GM19395 (cell line): ENCODE measurements at regions not wholly inside any gene's neighbourhood (a gene's known extent, or its start where the extent isn't known, plus 50 kb on each side); places are given as distances from the start of the nearest gene placed in this dataset.

ENCODE experiments used
- ATAC-seq: cut with Tn5 transposase; IDR thresholded peaks from one replicate; pipeline ENCODE4 v1.9.1; 2021; ENCODE audit warnings: mild to moderate bottlenecking, moderate library complexity; ENCODE audit not compliant: unreplicated experiment

DNA sequence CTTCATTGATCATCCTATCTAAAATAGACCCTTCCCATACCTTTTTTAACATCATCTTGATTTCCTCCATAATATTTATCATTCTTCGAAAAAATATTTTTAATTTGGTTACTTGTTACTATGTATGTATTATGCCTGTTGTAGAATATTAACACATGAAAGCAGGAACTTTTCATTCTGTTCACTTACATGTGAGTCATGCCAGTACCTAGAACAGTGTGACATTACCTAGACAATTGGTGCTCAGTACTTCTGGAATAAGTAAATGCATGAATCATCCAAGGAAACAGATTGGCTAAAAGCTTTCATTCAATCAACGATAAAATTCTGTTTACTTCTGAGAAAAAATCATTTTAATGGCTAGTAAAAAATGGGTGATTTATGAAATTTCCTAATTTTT, 76.4 kb downstream of the CXXC4 start:
- no peak for ATAC-seq

DNA sequence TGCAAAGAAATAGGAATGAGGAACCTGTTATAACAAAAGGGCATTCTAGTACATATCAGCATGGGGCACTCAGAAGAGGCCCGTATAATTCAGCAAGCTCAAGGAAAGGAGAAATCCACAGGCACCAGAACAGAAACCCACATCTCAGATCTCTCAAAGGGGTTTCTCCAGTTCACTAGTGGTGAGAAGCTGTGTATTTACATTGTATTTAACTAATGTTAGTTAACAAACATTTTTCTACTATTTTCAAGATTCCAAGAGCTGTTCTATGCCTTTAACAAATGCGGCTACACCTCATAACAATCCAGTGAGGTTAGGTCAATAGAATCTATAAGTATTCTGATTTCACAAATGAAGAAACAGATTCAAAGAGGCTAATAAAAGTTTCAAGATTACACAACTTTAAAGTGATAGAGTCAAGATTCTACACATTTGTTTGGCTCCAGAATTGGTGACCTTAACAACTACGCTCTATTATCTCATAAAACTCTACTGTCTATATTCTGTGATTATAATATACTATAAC, 77.3 kb downstream of the CXXC4 start:
- ATAC-seq, result no peak

DNA sequence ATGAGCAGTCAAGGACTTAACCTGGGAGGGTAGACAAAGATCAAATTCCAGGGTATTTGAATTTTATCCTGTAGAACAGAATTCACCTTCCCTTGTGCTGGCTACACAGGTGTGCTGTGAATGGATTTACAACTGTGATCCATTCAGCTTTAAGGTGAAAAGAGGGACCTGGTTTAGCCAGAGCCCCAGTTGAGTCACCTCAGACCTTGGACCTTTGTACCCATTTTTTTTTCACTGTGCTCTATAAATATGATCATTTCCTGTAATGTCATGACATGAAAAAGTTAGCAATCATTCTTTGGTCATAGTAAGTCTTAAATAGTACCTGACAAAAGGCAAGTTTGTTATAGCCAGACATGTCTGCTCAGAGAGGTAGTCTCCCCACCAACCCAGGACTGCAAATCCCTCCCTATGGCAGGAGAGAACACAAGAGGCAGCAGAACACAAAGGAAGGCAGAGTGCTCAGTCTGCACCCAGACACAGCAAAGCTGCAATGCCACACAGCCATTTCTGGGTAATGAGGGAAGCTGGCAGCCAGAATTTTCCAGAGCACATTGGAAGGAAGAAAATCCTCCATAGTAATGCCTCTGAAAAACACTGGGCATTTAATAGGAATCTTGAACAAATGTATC, 77.9 kb downstream of the CXXC4 start:
- ATAC-seq, result no peak

DNA sequence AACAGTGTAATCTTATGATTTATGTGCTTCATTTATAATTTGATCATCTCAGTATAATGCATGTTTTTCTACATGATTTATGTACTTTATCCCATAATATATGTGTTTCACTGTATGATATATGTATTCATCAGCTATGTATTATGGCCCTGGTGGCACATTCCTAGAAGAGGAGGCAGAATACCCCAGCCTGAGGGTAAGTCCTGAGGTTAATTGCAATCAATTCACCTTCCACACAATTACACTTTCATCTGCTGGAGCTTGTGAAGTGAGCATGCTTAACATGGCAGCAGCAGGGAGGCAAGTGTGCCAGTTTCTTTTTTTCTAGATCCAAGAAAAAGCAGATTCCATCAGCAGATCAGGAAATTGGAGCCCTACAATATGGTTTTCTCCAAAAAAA, 81.2 kb downstream of the CXXC4 start:
- ATAC-seq, result no peak

DNA sequence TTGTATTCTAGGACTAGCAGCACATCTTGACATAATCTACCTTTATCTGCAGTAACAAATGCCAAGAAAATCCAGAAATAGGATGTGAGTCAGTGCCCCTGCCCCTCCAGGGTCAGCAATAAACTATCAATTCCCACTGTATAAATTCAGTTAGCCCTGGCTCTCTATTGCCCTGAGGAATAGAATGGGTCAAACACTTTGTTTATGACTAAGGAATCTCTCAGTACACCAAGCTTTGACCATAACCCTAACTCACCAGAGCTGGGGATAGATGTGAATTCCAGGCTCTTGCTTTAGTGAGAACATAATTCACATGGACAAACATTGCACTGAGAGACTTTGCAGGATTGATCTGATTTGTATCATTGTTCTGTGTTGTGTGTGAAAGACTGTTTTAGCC, 82.3 kb downstream of the CXXC4 start:
- no peak for ATAC-seq

DNA sequence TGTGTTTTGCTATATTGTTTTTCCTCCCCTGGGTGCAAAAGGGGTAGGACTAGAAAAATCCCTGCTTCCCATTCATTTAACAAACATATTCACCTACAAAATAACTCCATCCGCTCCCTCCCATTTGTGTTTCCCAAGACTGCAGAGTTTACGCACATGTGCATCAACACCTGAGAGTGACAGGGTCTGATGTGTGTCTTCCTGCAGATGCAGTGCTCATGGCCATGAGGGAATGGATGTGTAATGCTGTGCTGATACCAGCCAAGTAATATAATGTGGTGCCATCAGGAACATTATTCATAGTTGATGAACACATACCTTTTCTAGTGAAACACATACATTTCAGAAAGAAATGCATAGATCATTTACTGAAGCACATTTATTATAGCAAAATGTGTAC, 83.2 kb downstream of the CXXC4 start:
- no peak for ATAC-seq

DNA sequence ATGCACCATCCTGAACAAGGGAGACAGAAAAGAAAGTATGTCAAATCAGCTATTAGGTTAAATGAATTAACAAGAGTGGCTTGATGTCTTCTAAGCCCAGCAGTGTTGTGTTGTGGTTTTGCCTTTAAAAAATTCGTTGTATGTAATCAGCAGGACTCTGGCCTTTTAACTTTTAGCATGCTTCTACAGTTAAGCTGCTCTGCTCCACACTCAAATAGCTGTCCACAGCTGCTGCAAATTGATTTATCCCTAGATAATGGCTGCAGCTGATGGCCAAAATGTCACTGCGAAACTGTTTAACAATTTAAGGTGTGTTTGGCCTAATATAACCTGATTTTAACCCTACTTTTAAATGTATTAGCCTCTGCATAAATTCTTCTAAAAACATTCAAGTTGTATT, 85.8 kb downstream of the CXXC4 start:
- ATAC-seq, result no peak

DNA sequence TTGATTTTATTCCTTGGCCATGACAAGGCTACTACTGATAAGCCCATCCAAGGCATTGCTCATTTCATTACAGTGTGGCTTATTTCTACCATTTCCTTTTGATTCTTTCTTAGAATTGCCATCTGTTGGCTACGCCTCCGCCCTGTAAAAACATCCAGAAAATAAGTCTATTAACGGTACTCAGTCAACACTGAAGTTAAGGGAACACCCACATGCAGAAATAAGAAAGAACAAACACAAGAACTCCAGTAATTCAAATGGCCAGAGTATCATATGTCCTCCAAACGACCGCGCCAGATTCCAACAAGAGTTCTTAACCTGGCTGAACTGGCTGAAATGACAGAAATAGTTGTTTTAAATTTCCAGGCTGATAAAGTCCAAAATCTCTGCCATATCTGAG, 90.3 kb downstream of the CXXC4 start:
- no peak for ATAC-seq

DNA sequence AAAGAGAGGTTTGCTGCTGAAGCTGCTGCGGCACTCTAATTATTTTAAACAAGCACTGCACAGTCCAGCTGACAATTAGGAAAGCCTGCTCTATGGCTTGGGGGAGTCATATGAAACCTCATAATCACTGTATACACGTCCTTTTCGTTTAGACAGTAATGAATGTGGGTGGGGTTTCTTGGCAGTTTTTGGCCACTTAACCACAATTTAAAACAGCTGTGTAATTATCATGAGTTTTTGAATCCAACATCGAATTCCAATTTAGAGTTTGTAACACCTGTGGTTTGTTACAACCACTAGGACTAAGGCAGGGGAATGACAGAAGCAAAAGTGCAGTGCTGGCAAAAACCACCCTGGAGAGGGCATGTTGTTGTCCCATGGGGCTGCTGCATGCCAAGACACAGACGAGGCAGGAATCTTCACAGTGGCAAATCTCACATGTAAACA, 99.5 kb downstream of the CXXC4 start:
- ATAC-seq, result no peak

DNA sequence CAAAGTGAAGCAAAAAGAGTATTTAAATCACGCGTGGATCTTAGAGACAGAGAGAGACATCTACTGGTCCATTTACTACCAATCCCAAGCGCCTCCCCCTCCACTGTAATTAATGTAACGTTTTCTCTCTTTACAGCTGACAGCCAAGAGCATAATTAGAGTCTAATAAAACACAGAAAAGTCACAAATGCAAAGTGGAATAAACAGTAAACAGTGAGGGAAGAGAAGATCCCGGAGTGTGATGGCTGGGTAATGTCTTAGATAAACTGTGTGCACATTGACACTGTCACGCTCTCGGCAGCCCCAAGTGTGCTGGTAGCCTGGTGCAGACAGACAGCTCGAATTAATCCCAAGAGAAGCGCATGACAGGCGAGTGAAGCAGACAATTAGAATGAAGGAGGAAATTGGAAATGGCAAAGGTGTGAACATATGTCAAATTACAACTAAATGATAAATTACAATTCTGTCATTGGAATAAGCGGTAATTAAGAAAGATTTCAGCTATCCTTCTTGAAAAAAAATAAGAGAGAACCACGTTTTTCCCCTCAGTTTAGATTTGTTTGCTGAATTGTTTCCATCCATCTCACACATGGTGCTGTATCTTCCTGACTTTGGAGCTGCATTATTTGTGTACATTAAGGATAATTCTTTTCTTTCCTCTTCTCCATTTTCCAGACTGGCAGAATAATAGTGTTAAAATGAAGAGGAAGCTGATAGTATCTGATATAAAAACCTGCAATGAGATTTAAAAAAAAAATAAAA, 100.1 kb downstream of the CXXC4 start:
- no peak for ATAC-seq

DNA sequence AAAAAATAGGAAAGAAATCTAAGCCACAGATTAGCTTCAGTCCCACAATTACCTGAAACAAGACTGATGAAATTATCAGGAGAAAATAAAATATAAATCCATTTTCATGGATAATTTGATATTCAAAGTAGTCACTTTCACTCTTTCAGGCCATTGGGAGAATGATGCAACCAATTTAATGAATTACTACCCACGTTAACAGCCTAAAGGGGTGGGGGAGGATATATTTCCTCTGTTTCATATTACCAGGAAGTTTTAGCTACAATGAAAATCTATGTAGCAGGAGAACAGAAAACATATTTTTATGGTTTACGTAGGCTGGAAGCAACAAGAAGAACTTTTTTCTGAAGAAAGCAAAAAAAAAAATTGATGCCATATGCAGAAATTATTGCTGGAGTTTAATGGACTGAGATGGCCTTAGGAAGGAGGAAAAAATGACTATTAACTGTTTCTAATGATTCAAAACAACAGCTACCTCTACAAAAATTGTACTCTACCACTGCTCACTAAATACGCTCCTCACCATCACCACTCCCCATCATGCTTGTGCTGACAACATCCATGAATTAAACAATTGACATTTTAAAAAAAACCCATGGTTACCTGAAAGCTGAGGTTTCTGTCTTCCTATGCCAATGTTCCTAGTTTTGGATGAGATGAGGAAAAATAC, 100.9 kb downstream of the CXXC4 start:
- no peak for ATAC-seq

DNA sequence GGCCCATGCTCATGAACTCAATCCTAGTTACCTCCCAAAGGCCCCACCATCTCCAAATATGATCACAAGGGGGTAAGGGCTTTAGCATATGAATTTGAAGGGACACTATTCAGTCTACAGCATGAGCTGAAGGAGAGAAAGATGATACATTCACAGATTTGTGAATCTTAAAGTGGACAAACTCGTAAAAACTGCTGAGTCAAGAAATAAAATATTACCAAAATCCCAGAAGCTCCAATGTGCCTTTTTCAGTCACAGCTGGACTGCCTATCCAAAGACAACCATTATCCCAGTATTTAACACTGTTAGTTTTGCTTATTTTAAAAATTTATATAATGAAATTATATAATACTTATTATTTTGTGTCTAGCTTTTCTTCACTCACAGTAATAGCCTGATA, 109.0 kb downstream of the CXXC4 start:
- ATAC-seq, result no peak

DNA sequence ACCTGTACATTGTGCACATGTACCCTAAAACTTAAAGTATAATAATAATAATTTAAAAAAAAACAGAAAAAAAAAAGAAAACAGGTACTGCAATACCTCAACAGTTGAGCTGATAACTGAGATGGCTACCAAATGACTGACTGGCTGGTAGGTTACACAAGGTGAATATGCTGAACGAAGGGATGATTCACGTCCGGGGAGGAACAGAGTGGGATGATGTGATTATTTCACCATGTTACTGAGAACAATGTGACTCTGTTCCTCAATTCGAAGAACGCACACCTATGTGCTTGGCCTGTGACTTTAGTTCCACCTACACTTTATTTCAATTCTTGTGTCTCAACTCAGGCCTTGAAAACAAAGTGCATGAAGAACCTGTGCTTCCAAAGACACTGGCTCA, 111.7 kb downstream of the CXXC4 start:
- no peak for ATAC-seq

DNA sequence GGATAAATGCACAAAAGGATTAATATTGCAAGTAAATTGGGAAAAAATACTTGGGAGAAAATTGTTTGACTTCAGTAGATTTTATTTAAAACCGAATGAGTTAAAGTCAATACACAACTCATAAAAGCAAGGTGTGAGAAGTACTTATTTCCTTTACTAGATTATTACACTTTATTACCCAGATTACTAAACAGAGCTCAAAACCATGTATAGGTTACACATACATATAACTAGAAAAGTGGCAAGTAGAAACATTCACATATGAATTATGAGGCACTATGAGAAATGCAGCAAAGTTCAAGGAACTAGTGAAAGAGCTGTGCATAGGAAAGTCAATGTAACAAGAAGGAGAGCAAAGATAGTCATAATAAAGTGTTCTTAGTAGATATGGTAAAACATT, 113.0 kb downstream of the CXXC4 start:
- ATAC-seq, result no peak

DNA sequence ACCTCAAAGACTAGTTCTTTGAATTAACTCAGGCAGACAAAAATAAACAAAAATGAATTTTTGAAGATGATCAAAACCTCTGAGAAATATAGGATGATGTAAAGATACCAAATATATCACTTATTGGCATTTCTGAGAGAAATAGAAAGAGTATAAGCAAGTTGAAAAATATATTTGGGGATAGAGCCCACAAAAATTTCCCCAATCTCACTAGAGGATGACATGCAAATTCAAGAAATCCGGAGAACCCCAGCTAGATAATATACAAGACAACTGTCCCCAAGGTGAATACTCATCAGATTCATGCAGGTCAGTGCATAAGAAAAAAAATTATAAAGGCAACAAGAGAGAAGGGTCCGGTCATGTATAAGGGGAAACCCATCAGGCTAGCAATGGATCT, 129.1 kb downstream of the CXXC4 start:
- no peak for ATAC-seq

DNA sequence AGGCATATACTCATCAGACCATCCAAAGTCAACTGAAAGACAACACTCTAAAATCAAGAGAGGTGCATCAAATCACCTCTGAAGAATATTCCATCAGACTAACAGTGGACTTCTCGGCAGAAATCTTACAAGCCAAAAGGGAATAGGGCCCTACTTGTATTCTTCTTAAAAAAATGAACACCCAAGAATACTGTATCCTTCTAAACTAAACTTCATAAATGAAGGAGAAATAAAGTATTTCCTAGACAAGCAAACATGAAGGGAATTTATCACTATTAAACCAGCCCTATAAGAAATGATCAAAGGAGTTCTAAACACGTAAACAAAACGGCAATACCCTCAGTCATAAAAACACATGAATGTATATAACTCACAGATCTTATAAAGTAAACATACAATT, 141.2 kb downstream of the CXXC4 start:
- ATAC-seq, result no peak

DNA sequence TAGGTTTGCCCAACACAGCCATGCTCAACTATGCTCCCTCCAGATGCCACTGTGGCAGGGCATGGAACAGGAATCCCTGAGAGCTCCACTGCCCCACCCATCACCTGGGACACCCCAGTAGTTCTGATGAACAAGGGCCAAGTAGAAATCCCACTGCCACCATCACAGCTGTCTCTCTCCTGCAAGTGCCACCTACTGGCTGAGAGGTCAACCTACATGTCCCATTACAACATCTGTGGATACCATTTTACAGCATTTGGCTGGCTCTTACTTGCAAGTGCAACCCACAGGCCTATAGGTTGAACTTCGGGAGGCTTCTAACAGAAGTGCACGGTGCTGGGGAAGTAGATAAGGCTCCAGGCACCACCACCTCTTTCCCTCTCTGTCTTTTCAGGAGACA, 142.5 kb downstream of the CXXC4 start:
- ATAC-seq, result no peak

DNA sequence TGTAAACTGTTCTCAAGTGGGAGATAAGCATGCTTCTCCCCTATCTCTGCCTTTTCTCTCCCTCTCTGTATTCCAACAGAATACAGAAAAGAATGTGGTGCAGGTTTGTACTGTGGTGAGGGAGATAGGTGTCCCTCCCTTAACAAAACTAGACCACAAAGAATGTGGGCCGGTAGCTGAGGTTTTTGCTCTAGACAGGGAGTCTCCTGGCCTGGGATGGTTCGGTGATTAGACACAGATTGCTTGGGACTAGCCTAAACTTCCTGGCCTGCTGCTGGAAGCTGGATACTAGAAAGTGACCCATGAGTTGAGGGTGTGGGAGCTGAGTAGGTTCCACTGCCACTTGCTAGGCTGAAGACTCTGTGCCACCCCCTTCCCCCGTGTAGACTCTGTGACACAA, 143.0 kb downstream of the CXXC4 start:
- ATAC-seq, result no peak

DNA sequence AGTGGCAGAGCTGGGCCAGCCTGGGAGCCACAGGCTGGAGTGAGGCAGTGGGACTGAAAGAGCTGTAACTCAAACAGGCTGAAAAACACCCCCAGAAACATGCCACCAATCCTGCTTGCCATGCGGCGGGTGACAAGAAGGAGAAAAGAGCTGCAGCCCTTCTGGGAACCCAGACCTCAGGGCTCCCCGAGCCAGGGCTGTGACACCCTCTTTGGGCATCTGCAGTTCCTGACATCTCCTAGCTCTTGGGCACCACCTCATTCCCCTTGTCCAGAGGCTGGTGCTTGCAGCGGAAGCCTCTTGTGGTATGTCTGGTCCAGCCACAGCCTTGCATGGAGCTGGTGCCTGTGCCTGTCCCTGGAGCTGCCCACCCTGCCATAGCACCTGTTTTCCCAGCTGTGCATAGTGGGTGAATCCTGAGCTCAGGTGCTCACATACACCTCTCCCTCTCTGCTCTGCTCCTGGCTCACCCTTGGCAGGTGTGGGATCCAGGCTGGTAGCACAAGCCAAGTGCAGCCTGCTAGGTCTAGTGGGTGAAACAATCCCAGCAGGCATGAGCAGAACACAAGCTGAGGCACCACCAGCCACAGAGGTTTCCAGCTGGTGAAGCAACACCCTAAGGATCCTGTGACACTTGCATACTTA, 149.0 kb downstream of the CXXC4 start:
- no peak for ATAC-seq

DNA sequence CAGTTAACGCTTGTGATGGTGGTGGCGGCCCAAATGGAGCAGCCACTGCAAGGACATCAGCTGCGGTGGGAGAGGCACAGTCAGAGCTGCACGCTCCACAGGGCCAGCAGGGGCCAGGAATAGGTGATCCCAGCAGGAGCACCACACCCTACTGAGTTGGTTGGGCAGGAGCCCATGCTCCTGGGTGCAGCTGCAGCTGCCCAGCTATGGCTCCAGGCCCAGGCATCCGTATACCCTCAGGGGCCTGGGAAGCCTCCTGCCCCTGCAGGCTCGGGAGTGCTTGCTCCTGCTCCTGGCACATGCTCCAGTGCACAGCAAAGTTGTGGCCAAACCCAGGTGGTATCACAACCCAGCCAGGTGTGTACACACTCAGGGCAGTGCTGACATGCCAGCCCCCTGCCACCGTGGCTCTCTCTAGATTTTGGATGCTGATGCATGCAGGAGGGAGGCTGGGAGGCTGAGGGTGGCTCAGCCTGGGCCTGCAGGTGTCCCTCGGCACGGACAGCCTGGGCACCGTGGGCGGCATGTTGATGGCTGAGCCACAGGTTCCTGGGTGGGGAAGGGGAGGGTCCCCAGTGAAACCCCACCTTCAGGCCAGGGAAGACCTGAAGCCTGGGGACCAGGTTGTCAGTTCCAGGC, 150.2 kb downstream of the CXXC4 start:
- ATAC-seq, result no peak

DNA sequence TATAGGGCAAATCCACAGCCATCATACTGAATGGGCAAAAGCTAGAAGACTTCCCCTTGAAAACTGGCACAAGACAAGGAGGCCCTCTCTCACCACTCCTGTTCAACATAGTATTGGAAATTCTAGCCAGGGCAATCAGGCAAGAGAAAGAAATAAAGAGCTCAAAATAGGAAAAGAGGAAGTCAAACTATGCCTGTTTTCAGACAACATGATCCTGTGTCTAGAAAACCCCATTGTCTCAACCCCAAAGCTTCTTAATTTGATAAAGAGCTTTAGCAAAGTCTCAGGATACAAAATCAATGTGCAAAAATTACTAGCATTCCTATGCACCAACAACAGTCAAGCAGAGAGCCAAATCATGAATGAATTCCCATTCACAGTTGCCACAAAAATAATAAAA, 160.3 kb downstream of the CXXC4 start:
- ATAC-seq, result no peak
